Mesothelial cell of epicardium (in vitro differentiated cells): ENCODE measurements at regions not wholly inside any gene's neighbourhood (a gene's known extent, or its start where the extent isn't known, plus 50 kb on each side); places are given as distances from the start of the nearest gene placed in this dataset.
A peak's percentile ranks its signal among the peaks of the same experiment; 100 is the strongest.

Experiments used
- DNase-seq, 2 experiments: peaks; one replicate each; pipeline ENCODE4 v3.0.0; 2021; ENCODE audit warnings: low spot score in 2 of 2; ENCODE audit not compliant: unreplicated experiment in 2 of 2
- H3K27ac Mint-ChIP-seq: 2 replicates; pipeline ENCODE4 v1.8.0; 2021; ENCODE audit warnings: mixed read lengths
- H3K27me3 Mint-ChIP-seq: 2 replicates; pipeline ENCODE4 v1.8.0; 2021; ENCODE audit warnings: low read depth, mixed read lengths
- H3K36me3 Mint-ChIP-seq: 2 replicates; pipeline ENCODE4 v1.8.0; 2021; ENCODE audit warnings: mixed read lengths
- H3K4me1 Mint-ChIP-seq: 2 replicates; pipeline ENCODE4 v1.8.0; 2021; ENCODE audit warnings: mixed read lengths
- H3K4me3 Mint-ChIP-seq: 2 replicates; pipeline ENCODE4 v1.8.0; 2021; ENCODE audit warnings: mild to moderate bottlenecking, moderate library complexity, mixed read lengths
- H3K9me3 Mint-ChIP-seq: 2 replicates; pipeline ENCODE4 v1.8.0; 2021; ENCODE audit warnings: mixed read lengths
- CTCF ChIP-seq: fragments of 200-600 bp; sonication (generic); IDR thresholded peaks from one replicate; pipeline ENCODE4 v1.5.0; 2021; ENCODE audit warnings: antibody characterized with exemption; ENCODE audit not compliant: unreplicated experiment

DNA sequence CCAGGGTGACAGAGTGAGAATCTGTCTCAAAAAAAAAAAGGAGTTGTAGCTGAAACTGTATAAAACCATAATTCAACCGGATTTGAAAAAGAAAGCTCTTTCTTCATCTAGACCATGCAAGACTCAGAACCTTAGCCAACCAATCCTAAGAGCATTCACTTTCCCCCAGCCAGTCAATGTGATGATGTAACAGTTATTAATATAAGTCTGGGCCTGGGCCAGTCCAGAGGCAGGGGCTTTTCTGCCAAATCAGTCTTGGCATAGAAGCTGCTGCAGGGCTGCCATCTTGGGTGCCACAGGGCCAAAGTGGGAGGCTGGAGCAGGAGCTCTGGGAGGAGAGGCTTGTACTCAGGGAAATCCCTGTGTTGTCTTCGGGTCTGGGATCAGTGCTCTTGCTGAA is 288.4 kb downstream of the CLIC5 start:
- Mint-ChIP-seq H3K4me1 (peaks cover 41% of the 10 kb centered on the region), H3K36me3 (no peaks in the 10 kb centered on the region), H3K27ac (no peak overlapping the region), H3K9me3 (peaks cover 6% of the 10 kb centered on the region), H3K27me3 (peaks cover 66% of the 10 kb centered on the region), H3K4me3 (no peak overlapping the region)
- no peak for TF ChIP-seq CTCF
- no peak for DNase-seq

- no peak overlapping the region for H3K27ac Mint-ChIP-seq
- H3K36me3 Mint-ChIP-seq = no peaks in the 10 kb centered on the region
- TF ChIP-seq CTCF = no peak
- peaks cover 62% of the 10 kb centered on the region for H3K27me3 Mint-ChIP-seq
- H3K4me1 Mint-ChIP-seq = peaks cover 41% of the 10 kb centered on the region
- no peak for DNase-seq
- peaks cover 6% of the 10 kb centered on the region for H3K9me3 Mint-ChIP-seq
- H3K4me3 Mint-ChIP-seq = no peak overlapping the region
Observed at GRCh38 chr6:45726444-45726843, 289.2 kb downstream of the CLIC5 start.

GRCh38 chr6:45724511-45724910 is 291.1 kb downstream of the CLIC5 start:
- DNase-seq = peak; percentile 53 to 67
- peaks cover 41% of the 10 kb centered on the region for H3K4me1 Mint-ChIP-seq
- TF ChIP-seq CTCF = no peak
- H3K27me3 Mint-ChIP-seq = peaks cover 60% of the 10 kb centered on the region
- peaks cover 6% of the 10 kb centered on the region for H3K9me3 Mint-ChIP-seq
- H3K27ac Mint-ChIP-seq = no peak overlapping the region
- no peaks in the 10 kb centered on the region for H3K36me3 Mint-ChIP-seq
- no peak overlapping the region for H3K4me3 Mint-ChIP-seq

DNA sequence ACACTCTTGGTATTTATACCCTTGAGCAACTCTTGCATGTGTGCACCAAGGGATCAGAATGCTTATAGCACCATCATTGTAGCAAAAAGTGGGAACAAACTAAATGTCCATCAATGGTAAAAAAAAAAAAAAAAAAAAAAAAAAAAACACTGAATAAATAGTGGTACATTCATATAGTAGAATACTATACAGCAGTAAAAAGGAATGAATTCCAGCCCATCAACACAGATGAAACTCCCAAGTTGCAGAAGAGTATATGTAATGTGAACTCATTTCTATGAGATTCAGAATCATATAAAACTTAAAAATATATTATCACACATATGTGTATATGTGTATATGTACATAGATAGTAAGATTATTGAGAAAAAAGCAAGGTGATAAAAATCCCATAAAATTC is 291.6 kb downstream of the CLIC5 start:
- Mint-ChIP-seq H3K27ac (no peak overlapping the region), H3K36me3 (no peaks in the 10 kb centered on the region), H3K9me3 (peaks cover 6% of the 10 kb centered on the region), H3K27me3 (peaks cover 65% of the 10 kb centered on the region), H3K4me1 (peaks cover 41% of the 10 kb centered on the region), H3K4me3 (no peak overlapping the region)
- no peak for TF ChIP-seq CTCF
- DNase-seq = no peak

DNA sequence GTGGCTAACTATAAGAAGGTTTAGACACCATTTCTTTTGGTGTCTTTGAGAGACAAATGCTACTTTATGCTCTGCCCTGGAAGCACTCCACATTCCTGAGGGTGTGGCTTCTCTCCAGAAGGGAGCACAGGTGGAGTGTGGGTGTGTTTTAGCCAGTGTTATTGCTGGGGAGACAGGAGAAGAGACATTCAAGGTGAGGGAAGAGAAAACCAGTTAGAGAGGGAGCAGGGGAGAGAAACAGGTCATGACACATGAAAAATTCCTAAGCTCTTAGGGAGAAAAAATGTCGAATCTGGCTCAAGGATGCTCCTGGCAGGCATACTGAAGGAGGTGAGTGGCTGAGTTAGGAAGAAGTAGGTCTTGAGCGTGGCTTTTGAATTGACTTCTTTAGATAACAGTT is 292.8 kb downstream of the CLIC5 start:
- peaks cover 39% of the 10 kb centered on the region for H3K4me1 Mint-ChIP-seq
- H3K36me3 Mint-ChIP-seq = no peaks in the 10 kb centered on the region
- H3K27ac Mint-ChIP-seq = no peak overlapping the region
- H3K4me3 Mint-ChIP-seq = no peak overlapping the region
- H3K9me3 Mint-ChIP-seq = peaks cover 6% of the 10 kb centered on the region
- TF ChIP-seq CTCF = no peak
- H3K27me3 Mint-ChIP-seq = peaks cover 60% of the 10 kb centered on the region
- no peak for DNase-seq

GRCh38 chr6:45721665-45722064 is 294.0 kb downstream of the CLIC5 start:
- Mint-ChIP-seq H3K36me3 (no peaks in the 10 kb centered on the region), H3K4me3 (no peak overlapping the region), H3K27ac (no peak overlapping the region), H3K9me3 (peaks cover 6% of the 10 kb centered on the region), H3K27me3 (peaks cover 52% of the 10 kb centered on the region), H3K4me1 (peaks cover 31% of the 10 kb centered on the region)
- no peak for DNase-seq
- no peak for TF ChIP-seq CTCF
